Thymus (tissue), 11 donors: ENCODE measurements at regions not wholly inside any gene's neighbourhood (a gene's known extent, or its start where the extent isn't known, plus 50 kb on each side); places are given as distances from the start of the nearest gene placed in this dataset.

ENCODE experiments used
- DNase-seq, 9 donors: peaks; one replicate each; pipeline ENCODE4 v3.0.0-alpha.2; 2013; ENCODE audit warnings: low spot score in 9 of 9, low read depth in 6 of 9, missing footprints in 1 of 9
- H3K27ac ChIP-seq, 2 donors: one replicate each; pipeline ENCODE4 v1.5.1; 2013; ENCODE audit warnings: control low read depth in 1 of 2, low read depth in 1 of 2, low read length in 1 of 2, mild to moderate bottlenecking in 1 of 2, moderate library complexity in 1 of 2
- H3K27me3 ChIP-seq, 2 donors: one replicate each; pipeline ENCODE4 v1.5.1; 2013; ENCODE audit warnings: low read length in 1 of 2; ENCODE audit not compliant: control insufficient read depth in 2 of 2, insufficient read depth in 1 of 2
- H3K36me3 ChIP-seq, 2 donors: one replicate each; pipeline ENCODE4 v1.5.1; 2013; ENCODE audit warnings: low read length in 1 of 2, mild to moderate bottlenecking in 1 of 2, moderate library complexity in 1 of 2; ENCODE audit not compliant: control insufficient read depth in 2 of 2, insufficient read depth in 2 of 2
- H3K4me1 ChIP-seq, 2 donors: one replicate each; pipeline ENCODE4 v1.5.1; 2013; ENCODE audit warnings: low read length in 2 of 2; ENCODE audit not compliant: control insufficient read depth in 2 of 2, insufficient read depth in 2 of 2
- H3K4me3 ChIP-seq, 2 donors: one replicate each; pipeline ENCODE4 v1.5.1; 2013; ENCODE audit warnings: low read length in 2 of 2, control low read depth in 1 of 2, mild to moderate bottlenecking in 1 of 2
- H3K9me3 ChIP-seq, 2 donors: one replicate each; pipeline ENCODE4 v1.5.1; 2013; ENCODE audit warnings: low read length in 1 of 2, mild to moderate bottlenecking in 1 of 2; ENCODE audit not compliant: control insufficient read depth in 2 of 2, insufficient read depth in 1 of 2
- WGBS: extraction: QIAGEN DNeasy Blood & Tissue Kit; methylation state at CpG from one replicate; pipeline ENCODE4 v1.1.7; 2013; 5-methylcytosine and 5-hydroxymethylcytosine counted together
- donor health status: healthy.

- 97% methylated on average over 8 of the region's 8 CpGs for WGBS
- peaks cover 0 to 2% of the 10 kb centered on the region in 2 donors for H3K9me3 ChIP-seq
- no peaks in the 10 kb centered on the region for H3K27me3 ChIP-seq
- H3K27ac ChIP-seq: no peak overlapping the region
- no peak overlapping the region for H3K4me3 ChIP-seq
- H3K36me3 ChIP-seq: no peaks in the 10 kb centered on the region
- no peak for DNase-seq
- H3K4me1 ChIP-seq: peaks cover 7 to 10% of the 10 kb centered on the region in 2 donors
Observed at GRCh38 chr11:112310848-112311247, 50.2 kb upstream of the PLET1 start.

GRCh38 chr11:112315057-112315720 lies 54.5 kb upstream of the PLET1 start:
- H3K9me3 ChIP-seq: no peaks in the 10 kb centered on the region

GRCh38 chr11:112315861-112316739 lies 55.4 kb upstream of the PLET1 start:
- H3K36me3 ChIP-seq: no peaks in the 10 kb centered on the region
- H3K27me3 ChIP-seq: no peaks in the 10 kb centered on the region
- H3K4me1 ChIP-seq: peaks cover 7 to 19% of the 10 kb centered on the region in 2 donors
- H3K9me3 ChIP-seq: no peaks in the 10 kb centered on the region
- no peak overlapping the region for H3K27ac ChIP-seq
- WGBS: 90% methylated on average over 11 of the region's 11 CpGs
- no peak for DNase-seq
- H3K4me3 ChIP-seq: no peak overlapping the region

More at GRCh38 chr11:112315057-112315720, 54.5 kb upstream of the PLET1 start:
- Histone ChIP-seq H3K36me3 (no peaks in the 10 kb centered on the region), H3K4me1 (peaks cover 7 to 15% of the 10 kb centered on the region in 2 donors), H3K27ac (peak overlapping the region in 1 of 2 donors; percentile 10), H3K27me3 (no peaks in the 10 kb centered on the region), H3K4me3 (no peak overlapping the region)
- 48% methylated on average over 8 of the region's 8 CpGs for WGBS
- DNase-seq: peak in 6 of 9 donors; percentile 23 to 75 (median 40)

GRCh38 chr11:112316971-112317370 lies 56.3 kb upstream of the PLET1 start:
- DNase-seq: no peak
- 90% methylated on average over 4 of the region's 4 CpGs for WGBS
- Histone ChIP-seq H3K27ac (no peak overlapping the region), H3K27me3 (no peaks in the 10 kb centered on the region), H3K4me1 (peaks cover 9 to 28% of the 10 kb centered on the region in 2 donors), H3K9me3 (no peaks in the 10 kb centered on the region), H3K4me3 (no peak overlapping the region), H3K36me3 (no peaks in the 10 kb centered on the region)

- no peaks in the 10 kb centered on the region for H3K9me3 ChIP-seq
- no peak overlapping the region for H3K4me3 ChIP-seq
- H3K4me1 ChIP-seq: peaks cover 10 to 35% of the 10 kb centered on the region in 2 donors
- no peaks in the 10 kb centered on the region for H3K27me3 ChIP-seq
- H3K36me3 ChIP-seq: no peaks in the 10 kb centered on the region
- 94% methylated on average over 1 of the region's 1 CpG for WGBS
- DNase-seq: no peak
- H3K27ac ChIP-seq: no peak overlapping the region
Observed at GRCh38 chr11:112318184-112318591, 57.5 kb upstream of the PLET1 start.

GRCh38 chr11:112318661-112319060 lies 58.0 kb upstream of the PLET1 start:
- no peaks in the 10 kb centered on the region for H3K9me3 ChIP-seq
- H3K27ac ChIP-seq: no peak overlapping the region
- peaks cover 10 to 35% of the 10 kb centered on the region in 2 donors for H3K4me1 ChIP-seq
- H3K4me3 ChIP-seq: no peak overlapping the region
- WGBS: 98% methylated on average over 1 of the region's 1 CpG
- H3K27me3 ChIP-seq: no peaks in the 10 kb centered on the region
- DNase-seq: no peak
- no peaks in the 10 kb centered on the region for H3K36me3 ChIP-seq

- Histone ChIP-seq H3K27me3 (no peaks in the 10 kb centered on the region), H3K27ac (no peak overlapping the region), H3K4me3 (no peak overlapping the region), H3K36me3 (no peaks in the 10 kb centered on the region), H3K4me1 (peaks cover 5 to 27% of the 10 kb centered on the region in 2 donors), H3K9me3 (no peaks in the 10 kb centered on the region)
- 93% methylated on average over 5 of the region's 5 CpGs for WGBS
- no peak for DNase-seq
Observed at GRCh38 chr11:112320668-112321067, 60.0 kb upstream of the PLET1 start.

- Histone ChIP-seq H3K4me1 (peaks cover 4 to 20% of the 10 kb centered on the region in 2 donors), H3K27ac (peak overlapping the region; percentile 19 to 66), H3K27me3 (no peaks in the 10 kb centered on the region), H3K9me3 (no peaks in the 10 kb centered on the region), H3K4me3 (no peak overlapping the region), H3K36me3 (no peaks in the 10 kb centered on the region)
- WGBS: 48% methylated on average over 8 of the region's 8 CpGs
- peak in 3 of 9 donors; percentile 13 to 58 (median 25) for DNase-seq
Observed at GRCh38 chr11:112321501-112322172, 61.0 kb upstream of the PLET1 start.
